Activated B cell treated with CpG ODN at 0.5 μM for 24 hours (primary cell): ENCODE measurements at regions not wholly inside any gene's neighbourhood (a gene's known extent, or its start where the extent isn't known, plus 50 kb on each side); places are given as distances from the start of the nearest gene placed in this dataset.

Experiments used
- ATAC-seq: fragments of 200-7000 bp; cut with Tn5 transposase; one replicate; pipeline ENCODE4 v1.10.0; 2021; ENCODE audit warnings: low read depth, mild to moderate bottlenecking, moderate library complexity
- CTCF ChIA-PET: fragments of 350-600 bp; sonication (Branson Sonifier 250); formaldehyde crosslinking; loops from one replicate; lab custom pipeline; 2021; ENCODE audit warnings: antibody characterized with exemption; lab: Charles Lee
- POLR2A ChIA-PET: fragments of 350-600 bp; sonication (Branson Sonifier 250); formaldehyde crosslinking; loops from one replicate; lab custom pipeline; 2021; ENCODE audit warnings: antibody characterized with exemption; lab: Charles Lee
- DNase-seq: peaks from one replicate; pipeline ENCODE4 v3.0.0; 2022
- H3K27ac Mint-ChIP-seq: one replicate; pipeline ENCODE4 v1.8.0; 2020; ENCODE audit warnings: mixed read lengths
- H3K27me3 Mint-ChIP-seq: one replicate; pipeline ENCODE4 v1.8.0; 2021; ENCODE audit warnings: mixed read lengths
- H3K36me3 Mint-ChIP-seq: one replicate; pipeline ENCODE4 v1.8.0; 2021; ENCODE audit warnings: low read depth, mixed read lengths
- H3K4me1 Mint-ChIP-seq: one replicate; pipeline ENCODE4 v1.8.0; 2021; ENCODE audit warnings: mixed read lengths
- H3K4me3 Mint-ChIP-seq: one replicate; pipeline ENCODE4 v1.8.0; 2020; ENCODE audit warnings: mild to moderate bottlenecking, mixed read lengths
- H3K9me3 Mint-ChIP-seq: one replicate; pipeline ENCODE4 v1.8.0; 2020; ENCODE audit warnings: mixed read lengths
- CTCF ChIP-seq: fragments of 200-600 bp; IDR thresholded peaks from one replicate; pipeline ENCODE4 v1.8.0; 2022; ENCODE audit warnings: antibody characterized with exemption, mild to moderate bottlenecking
- intact Hi-C: fragments of 100-400 bp; cut with micrococcal nuclease; formaldehyde crosslinking; loops from one replicate; pipeline ENCODE4 v1.15.1; 2024

- Mint-ChIP-seq H3K4me3 (no peak overlapping the region), H3K9me3 (no peaks in the 10 kb centered on the region), H3K27me3 (peaks cover 15% of the 10 kb centered on the region), H3K4me1 (no peaks in the 10 kb centered on the region), H3K27ac (no peak overlapping the region), H3K36me3 (no peaks in the 10 kb centered on the region)
- TF ChIP-seq CTCF: no peak
- DNase-seq: no peak
- POLR2A ChIA-PET: no interaction called here
- ATAC-seq: no peak
- CTCF ChIA-PET: no interaction called here
- intact Hi-C loops: no loop called here
Measured at GRCh38 chr15:88331291-88331690, 74.8 kb upstream of the NTRK3 start.

GRCh38 chr15:88326924-88327323, 70.4 kb upstream of the NTRK3 start:
- no peaks in the 10 kb centered on the region for H3K27me3 Mint-ChIP-seq
- ATAC-seq: no peak
- H3K4me3 Mint-ChIP-seq: no peak overlapping the region
- no peak overlapping the region for H3K27ac Mint-ChIP-seq
- intact Hi-C loops: no loop called here
- ChIA-PET CTCF (no interaction called here), POLR2A (no interaction called here)
- H3K36me3 Mint-ChIP-seq: no peaks in the 10 kb centered on the region
- H3K4me1 Mint-ChIP-seq: no peaks in the 10 kb centered on the region
- TF ChIP-seq CTCF: no peak
- DNase-seq: no peak
- H3K9me3 Mint-ChIP-seq: no peaks in the 10 kb centered on the region

GRCh38 chr15:88324741-88325065, 68.2 kb upstream of the NTRK3 start:
- POLR2A ChIA-PET: no interaction called here

GRCh38 chr15:88323976-88324740, 67.6 kb upstream of the NTRK3 start:
- no peak for DNase-seq
- Mint-ChIP-seq H3K9me3 (no peaks in the 10 kb centered on the region), H3K27ac (no peak overlapping the region), H3K4me3 (no peak overlapping the region), H3K4me1 (no peaks in the 10 kb centered on the region), H3K27me3 (peaks cover 7% of the 10 kb centered on the region), H3K36me3 (no peaks in the 10 kb centered on the region)
- CTCF ChIA-PET: no interaction called here
- intact Hi-C loops: no loop called here
- no peak for ATAC-seq
- TF ChIP-seq CTCF: no peak
- POLR2A ChIA-PET: no interaction called here

More at GRCh38 chr15:88324741-88325065, 68.2 kb upstream of the NTRK3 start:
- H3K9me3 Mint-ChIP-seq: no peaks in the 10 kb centered on the region
- H3K27me3 Mint-ChIP-seq: peaks cover 7% of the 10 kb centered on the region
- H3K36me3 Mint-ChIP-seq: no peaks in the 10 kb centered on the region
- no peak for TF ChIP-seq CTCF
- DNase-seq (no peak), ATAC-seq (no peak)
- CTCF ChIA-PET: no interaction called here
- no peak overlapping the region for H3K4me3 Mint-ChIP-seq
- H3K4me1 Mint-ChIP-seq: no peaks in the 10 kb centered on the region
- H3K27ac Mint-ChIP-seq: no peak overlapping the region
- intact Hi-C loops: no loop called here

- DNase-seq (no peak), ATAC-seq (no peak)
- no peaks in the 10 kb centered on the region for H3K4me1 Mint-ChIP-seq
- no peaks in the 10 kb centered on the region for H3K9me3 Mint-ChIP-seq
- ChIA-PET CTCF (no interaction called here), POLR2A (no interaction called here)
- no peaks in the 10 kb centered on the region for H3K36me3 Mint-ChIP-seq
- TF ChIP-seq CTCF: no peak
- H3K4me3 Mint-ChIP-seq: no peak overlapping the region
- intact Hi-C loops: no loop called here
- H3K27ac Mint-ChIP-seq: no peak overlapping the region
- H3K27me3 Mint-ChIP-seq: peaks cover 7% of the 10 kb centered on the region
Measured at GRCh38 chr15:88323468-88323867, 66.9 kb upstream of the NTRK3 start.
